Tibial artery (tissue), 4 donors: ENCODE measurements at regions not wholly inside any gene's neighbourhood (a gene's known extent, or its start where the extent isn't known, plus 50 kb on each side); places are given as distances from the start of the nearest gene placed in this dataset.

Experiments used
- DNase-seq, 2 donors: peaks; one replicate each; pipeline ENCODE4 v3.0.0-alpha.2; 2019
- H3K27ac ChIP-seq, 2 donors: fragments of 200-600 bp; sonication (generic) in 1 of 2; 1 replicate in 1 of 2; 2 replicates in 1 of 2; pipeline ENCODE4 v1.5.1; 2018 to 2019; ENCODE audit warnings: mild to moderate bottlenecking in 1 of 2
- H3K27me3 ChIP-seq, 2 donors: fragments of 200-600 bp; sonication (generic) in 1 of 2; one replicate each; pipeline versions ENCODE4 v1.5.1 to v1.6.0; 2016 to 2019
- H3K36me3 ChIP-seq, 3 donors: fragments of 200-600 bp; sonication (generic) in 2 of 3; one replicate each; pipeline ENCODE4 v1.5.1; 2016 to 2019; ENCODE audit warnings: mild to moderate bottlenecking in 2 of 3
- H3K4me1 ChIP-seq, 4 donors: fragments of 200-600 bp; sonication (generic) in 2 of 4; 1 replicate in 3 of 4; 2 replicates in 1 of 4; pipeline ENCODE4 v1.5.1; 2016 to 2019
- H3K4me3 ChIP-seq, 2 donors: fragments of 200-600 bp; sonication (generic) in 1 of 2; 1 replicate in 1 of 2; 2 replicates in 1 of 2; pipeline ENCODE4 v1.5.1; 2018 to 2019; ENCODE audit warnings: mild to moderate bottlenecking in 2 of 2
- H3K9me3 ChIP-seq, 3 donors: fragments of 200-600 bp; sonication (generic) in 1 of 3; one replicate each; pipeline ENCODE4 v1.5.1; 2016 to 2019
- intact Hi-C: fragments of 100-400 bp; cut with DNase I; formaldehyde crosslinking; loops from one replicate; pipeline ENCODE4 v1.15.0; 2023; ENCODE audit warnings: low total_unique reads
- TF ChIP-seq, protein P1 (sequence below), 2 experiments: fragments of 200-600 bp in 1 of 2; fragments of 450-650 bp in 1 of 2; IDR thresholded peaks; one replicate each; pipeline ENCODE4 v1.5.1; 2017 to 2019; ENCODE audit warnings: antibody characterized with exemption in 2 of 2, mild to moderate bottlenecking in 1 of 2, moderate library complexity in 1 of 2

DNA sequence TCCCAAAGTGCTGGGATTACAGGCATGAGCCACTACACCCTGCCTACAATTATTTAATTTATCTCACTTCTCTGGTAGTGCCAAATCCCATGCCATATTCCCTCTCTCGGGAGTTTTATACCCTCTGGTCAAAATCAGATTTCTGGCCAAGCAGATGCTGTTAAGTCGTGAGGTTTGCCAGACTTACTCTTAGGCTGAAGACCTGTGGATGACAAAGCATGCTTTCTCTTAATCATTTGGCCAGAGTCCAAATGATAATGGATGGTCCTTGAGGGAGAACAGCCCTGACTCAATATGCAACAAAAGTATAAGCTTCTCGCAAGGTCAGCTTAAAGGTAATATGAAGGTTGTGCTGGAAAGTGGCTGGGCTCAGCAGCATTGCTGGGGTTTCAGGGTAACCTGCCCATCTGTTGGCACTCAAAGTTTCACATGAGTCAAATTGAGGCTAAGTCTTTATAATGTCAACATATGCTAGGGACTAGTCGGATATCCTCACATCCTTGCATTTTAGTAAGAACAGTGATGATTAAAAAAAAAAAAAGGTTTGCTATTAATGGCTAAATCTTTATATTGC lies 280.1 kb downstream of the KIF4B start:
- DNase-seq = no peak
- Histone ChIP-seq H3K4me1 (no peaks in the 10 kb centered on the region), H3K4me3 (no peak overlapping the region), H3K9me3 (no peaks in the 10 kb centered on the region), H3K36me3 (no peaks in the 10 kb centered on the region), H3K27ac (no peak overlapping the region), H3K27me3 (no peaks in the 10 kb centered on the region)
- intact Hi-C loops = no loop called here
- TF ChIP-seq, protein P1, sequence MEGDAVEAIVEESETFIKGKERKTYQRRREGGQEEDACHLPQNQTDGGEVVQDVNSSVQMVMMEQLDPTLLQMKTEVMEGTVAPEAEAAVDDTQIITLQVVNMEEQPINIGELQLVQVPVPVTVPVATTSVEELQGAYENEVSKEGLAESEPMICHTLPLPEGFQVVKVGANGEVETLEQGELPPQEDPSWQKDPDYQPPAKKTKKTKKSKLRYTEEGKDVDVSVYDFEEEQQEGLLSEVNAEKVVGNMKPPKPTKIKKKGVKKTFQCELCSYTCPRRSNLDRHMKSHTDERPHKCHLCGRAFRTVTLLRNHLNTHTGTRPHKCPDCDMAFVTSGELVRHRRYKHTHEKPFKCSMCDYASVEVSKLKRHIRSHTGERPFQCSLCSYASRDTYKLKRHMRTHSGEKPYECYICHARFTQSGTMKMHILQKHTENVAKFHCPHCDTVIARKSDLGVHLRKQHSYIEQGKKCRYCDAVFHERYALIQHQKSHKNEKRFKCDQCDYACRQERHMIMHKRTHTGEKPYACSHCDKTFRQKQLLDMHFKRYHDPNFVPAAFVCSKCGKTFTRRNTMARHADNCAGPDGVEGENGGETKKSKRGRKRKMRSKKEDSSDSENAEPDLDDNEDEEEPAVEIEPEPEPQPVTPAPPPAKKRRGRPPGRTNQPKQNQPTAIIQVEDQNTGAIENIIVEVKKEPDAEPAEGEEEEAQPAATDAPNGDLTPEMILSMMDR (IDR thresholded peaks at IDR 0.05) = no peak

DNA sequence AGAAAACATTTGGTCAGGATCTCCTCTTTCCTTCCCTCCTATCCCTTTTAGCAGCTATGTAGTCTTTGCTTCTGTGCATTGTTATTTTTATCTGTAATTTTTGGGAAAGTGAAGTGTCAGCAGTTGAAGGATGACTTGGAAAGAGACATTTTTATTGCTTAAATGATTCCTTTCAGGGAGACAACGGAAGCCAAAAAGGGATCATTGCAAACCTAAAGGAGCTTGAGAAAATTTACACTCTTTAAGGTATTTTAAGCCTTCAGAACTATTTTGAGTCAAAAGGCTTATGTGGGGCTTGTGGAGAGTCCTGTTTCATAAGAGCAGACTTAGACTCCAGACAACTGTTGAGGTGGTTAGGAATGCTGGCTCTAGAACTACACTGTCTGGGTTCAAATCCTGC lies 281.6 kb downstream of the KIF4B start:
- no peaks in the 10 kb centered on the region for H3K27me3 ChIP-seq

DNA sequence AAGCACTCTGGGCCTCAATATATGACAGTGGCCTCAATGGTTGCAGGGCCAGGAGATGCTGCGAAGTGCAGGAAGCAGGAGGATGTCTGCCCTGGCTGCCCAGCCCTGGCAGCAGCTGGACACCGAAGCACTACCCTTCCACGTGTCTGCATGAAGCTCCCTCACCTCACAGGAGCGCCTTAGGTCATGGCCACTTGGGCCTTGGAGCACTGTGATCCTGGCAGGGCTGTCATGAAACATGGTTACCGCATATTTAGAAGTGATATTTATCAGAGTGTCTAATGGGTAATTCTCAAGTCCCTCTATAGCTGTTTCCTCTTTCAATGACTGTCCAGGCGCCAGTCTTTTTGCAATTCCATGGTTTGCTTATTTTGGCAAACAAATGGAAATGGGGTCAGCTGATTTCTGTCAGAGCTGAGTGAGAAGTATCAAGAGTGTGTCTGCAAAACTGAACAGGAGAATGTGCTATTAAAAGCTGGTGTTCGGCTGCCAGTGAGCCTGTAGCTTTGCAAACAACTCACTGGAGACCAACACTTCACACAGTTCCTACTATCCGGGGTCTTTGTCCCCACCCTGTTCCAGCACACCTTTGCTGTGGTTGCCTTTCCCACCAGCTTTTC lies 285.9 kb downstream of the KIF4B start:
- H3K9me3 ChIP-seq = no peaks in the 10 kb centered on the region
- no peak for DNase-seq
- no peaks in the 10 kb centered on the region for H3K27me3 ChIP-seq
- H3K4me3 ChIP-seq = no peak overlapping the region
- intact Hi-C loops = no loop called here
- no peak overlapping the region for H3K27ac ChIP-seq
- TF ChIP-seq, protein P1 (IDR thresholded peaks at IDR 0.05) = no peak
- no peaks in the 10 kb centered on the region for H3K36me3 ChIP-seq
- H3K4me1 ChIP-seq = peaks cover 0 to 9% (median 3%) of the 10 kb centered on the region in 4 donors

More for the DNA sequence above, 281.6 kb downstream of the KIF4B start:
- no peak overlapping the region for H3K27ac ChIP-seq
- peaks cover 0 to 9% (median 3%) of the 10 kb centered on the region in 4 donors for H3K4me1 ChIP-seq
- intact Hi-C loops = no loop called here
- H3K4me3 ChIP-seq = no peak overlapping the region
- H3K36me3 ChIP-seq = no peaks in the 10 kb centered on the region
- TF ChIP-seq, protein P1 (IDR thresholded peaks at IDR 0.05) = no peak
- DNase-seq = no peak
- no peaks in the 10 kb centered on the region for H3K9me3 ChIP-seq

DNA sequence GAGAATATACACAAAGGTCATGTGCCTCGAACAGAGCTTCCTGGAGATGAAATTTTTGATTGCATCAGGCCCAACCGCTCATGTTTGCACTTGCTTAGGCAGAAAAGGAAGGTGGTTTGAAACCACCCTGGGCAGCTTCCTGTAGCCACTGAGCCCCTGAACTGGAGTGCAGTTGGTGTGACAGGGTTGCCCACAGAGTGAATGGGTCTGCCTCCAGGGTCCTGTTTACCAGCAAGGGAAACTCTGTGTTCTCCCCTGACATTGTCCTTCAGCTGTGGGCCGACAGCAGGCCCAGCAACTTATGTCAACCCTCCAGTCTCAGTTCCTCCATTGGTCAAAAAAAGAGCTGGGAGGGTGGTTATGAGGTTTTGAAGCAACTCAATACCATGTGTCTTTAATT lies 289.6 kb downstream of the KIF4B start:
- Histone ChIP-seq H3K27me3 (no peaks in the 10 kb centered on the region), H3K4me3 (no peak overlapping the region), H3K4me1 (peaks cover 0 to 9% (median 3%) of the 10 kb centered on the region in 4 donors), H3K27ac (no peak overlapping the region), H3K9me3 (no peaks in the 10 kb centered on the region), H3K36me3 (no peaks in the 10 kb centered on the region)
- no peak for DNase-seq
- TF ChIP-seq, protein P1 (IDR thresholded peaks at IDR 0.05) = no peak
- intact Hi-C loops = no loop called here

DNA sequence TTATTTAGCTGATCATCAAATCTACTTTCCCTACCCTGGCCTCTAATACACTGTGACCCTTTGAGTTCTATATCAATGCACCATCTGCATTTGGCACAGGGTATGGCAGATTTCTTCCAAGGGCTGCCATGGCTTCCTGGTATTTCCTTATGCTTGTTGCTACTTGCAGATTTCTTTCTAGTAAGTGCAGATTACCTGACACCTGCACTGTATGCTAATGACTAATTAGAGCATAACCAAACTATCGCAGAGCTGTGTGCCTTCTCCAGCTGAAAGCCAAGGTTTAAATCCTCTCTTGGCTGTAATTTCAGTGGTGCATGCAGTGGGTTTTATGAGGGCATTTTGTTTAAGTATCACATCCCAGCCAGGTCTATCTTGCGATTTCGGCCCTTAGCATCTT lies 293.7 kb downstream of the KIF4B start:
- no peaks in the 10 kb centered on the region for H3K27me3 ChIP-seq
- H3K4me1 ChIP-seq = no peaks in the 10 kb centered on the region
- H3K36me3 ChIP-seq = no peaks in the 10 kb centered on the region
- no peaks in the 10 kb centered on the region for H3K9me3 ChIP-seq
- intact Hi-C loops = no loop called here
- TF ChIP-seq, protein P1 (IDR thresholded peaks at IDR 0.05) = no peak
- H3K4me3 ChIP-seq = no peak overlapping the region
- no peak for DNase-seq
- H3K27ac ChIP-seq = no peak overlapping the region
